Glomerular visceral epithelial cell (primary cell): ENCODE measurements at regions not wholly inside any gene's neighbourhood (a gene's known extent, or its start where the extent isn't known, plus 50 kb on each side); places are given as distances from the start of the nearest gene placed in this dataset.
A peak's percentile ranks its signal among the peaks of the same experiment; 100 is the strongest.
"Not testable (repeated sequence)": the region's sequence is repeated elsewhere in the genome, so short reads cannot be mapped to it uniquely, and the experiment has no call there.

Source experiments
- DNase-seq: peaks from one replicate; pipeline ENCODE4 v3.0.0-alpha.2; 2016; ENCODE audit errors: extremely low spot score

DNA sequence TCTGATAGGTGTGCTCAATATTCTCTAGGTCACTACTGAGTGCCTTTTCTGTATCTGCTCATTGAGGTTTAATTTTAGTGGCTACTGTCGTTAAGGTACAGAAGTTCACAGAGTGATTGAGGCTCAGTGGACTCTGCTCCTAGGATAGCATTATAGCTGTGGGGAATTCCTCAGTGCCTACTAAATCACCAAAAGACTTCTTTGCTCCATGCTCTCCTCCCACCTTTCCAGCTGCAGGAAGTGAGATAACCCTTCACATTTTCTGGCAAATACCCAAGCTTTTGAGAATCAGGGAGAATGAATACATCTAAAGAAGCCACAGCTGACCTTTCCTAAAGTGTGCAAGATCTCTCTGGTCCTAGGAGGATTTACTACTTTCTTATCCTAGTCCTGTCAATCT lies 95.2 kb upstream of the FSIP2 start:
- peak; percentile 29 for DNase-seq

DNA sequence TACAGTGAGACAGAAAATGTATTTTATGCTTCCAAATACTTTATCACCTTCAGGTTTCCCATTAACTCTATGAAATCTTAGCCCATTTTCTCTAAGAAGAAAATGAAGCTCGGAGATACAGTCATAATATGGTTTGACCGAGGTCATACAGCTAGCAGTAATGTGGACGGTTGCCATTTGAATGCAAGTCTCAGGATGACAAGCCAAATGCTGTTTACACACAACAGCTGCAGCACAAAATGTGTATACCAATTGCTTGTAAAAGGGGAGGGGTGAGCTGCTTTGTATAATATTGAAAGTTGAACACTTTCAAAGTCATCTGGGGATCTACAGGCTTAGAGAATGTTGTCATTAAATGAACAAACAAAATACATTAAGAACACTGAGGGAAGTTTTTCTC lies 93.8 kb upstream of the FSIP2 start:
- no peak for DNase-seq

DNA sequence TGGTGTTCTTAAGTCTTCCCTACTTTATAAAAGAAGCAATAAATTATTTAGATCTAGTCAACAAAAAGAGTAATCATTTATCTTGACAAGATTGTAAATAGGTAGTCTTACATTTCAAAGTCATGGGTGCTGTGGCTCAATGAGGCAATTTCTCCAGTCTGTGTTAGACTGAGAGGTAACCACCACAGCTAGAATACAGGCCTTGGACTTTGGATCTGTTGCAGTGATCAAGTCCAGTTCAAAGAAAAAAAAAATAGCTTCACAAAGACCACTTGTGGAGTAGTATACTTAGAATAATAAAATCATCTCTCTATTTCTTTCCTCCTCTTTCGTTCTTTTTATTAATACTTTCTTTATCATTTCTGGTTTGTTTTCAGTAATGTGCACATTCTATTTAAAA lies 93.1 kb upstream of the FSIP2 start:
- DNase-seq, result no peak

DNA sequence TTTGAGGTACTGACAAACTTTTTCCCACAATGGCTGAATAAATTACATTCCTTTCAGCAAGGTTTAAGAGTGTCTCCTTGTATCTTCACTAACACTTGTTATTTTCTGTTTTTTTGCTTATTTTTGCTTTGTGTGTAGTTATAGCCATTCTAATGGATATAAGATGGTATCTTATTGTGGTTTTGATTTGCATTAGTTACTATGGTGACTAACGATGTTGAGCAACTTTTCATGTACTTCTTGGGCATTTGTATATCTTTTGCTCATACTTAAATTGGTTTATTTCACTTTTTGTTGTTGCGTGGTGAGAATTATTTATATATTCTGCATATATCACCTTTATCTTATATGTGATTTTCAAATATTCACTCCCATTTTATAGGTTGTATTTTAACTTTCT lies 79.9 kb upstream of the FSIP2 start:
- no peak for DNase-seq

DNA sequence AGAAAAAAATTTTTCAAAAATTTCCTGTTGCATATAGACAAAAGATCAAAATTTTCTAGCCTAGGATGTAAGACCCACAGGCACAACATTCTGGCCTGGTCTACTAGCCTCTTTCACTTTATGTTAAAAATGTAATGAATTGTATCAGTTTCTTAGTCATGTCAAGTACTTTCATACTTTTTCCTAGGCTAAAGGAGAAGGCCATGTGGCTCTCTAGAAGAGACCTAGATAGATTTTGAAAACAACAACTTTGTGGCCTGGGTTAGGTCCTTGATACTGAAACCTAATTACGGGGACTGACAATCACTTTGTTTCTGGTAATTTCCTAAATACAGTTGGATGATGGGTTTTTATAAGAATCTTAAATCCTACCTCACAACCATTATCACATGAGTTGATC lies 74.8 kb upstream of the FSIP2 start:
- DNase-seq, result no peak

DNA sequence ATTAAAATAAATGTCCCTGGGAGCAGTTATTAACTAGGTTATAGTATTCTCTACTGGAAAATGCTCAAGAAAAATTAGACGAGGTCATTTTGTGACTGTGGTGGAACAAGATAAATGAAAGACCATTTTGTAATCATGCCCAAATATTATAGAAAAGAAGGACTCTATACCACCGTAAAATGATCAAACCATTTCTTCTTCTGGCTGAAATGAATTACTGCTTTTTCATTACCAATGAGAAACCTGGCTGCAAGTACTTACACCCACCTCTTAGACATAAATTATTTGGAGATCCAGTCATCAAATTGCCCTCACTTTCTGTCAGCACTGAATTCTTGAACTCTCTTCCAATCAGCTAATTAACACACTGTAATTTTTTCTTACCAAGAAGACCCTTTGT lies 74.2 kb upstream of the FSIP2 start:
- no peak for DNase-seq

DNA sequence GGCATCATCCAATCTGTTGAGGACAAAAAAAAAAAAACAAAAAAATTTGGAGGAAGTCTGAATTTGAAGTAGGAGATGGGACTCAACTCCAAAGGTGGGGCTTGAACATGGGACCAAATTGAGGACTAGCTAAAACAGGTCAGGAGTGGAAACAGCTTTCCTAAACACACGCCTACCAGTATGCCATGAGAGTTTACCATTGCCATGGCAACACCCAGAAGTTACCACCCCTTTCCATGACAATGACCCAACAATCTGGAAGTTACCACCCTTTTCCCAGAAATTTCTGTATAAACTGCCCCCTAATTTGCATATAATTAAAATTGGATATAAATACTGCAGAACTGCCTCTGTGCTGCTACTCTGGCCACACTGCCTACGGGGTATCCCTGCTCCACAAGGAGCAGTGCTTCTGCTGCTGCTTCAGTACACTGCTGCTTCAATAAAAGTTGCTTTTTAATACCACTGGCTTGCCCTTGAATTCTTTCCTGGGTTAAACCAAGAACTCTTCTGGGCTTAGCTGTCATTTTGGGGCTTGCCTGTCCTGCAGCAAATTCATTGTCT lies 73.3 kb upstream of the FSIP2 start:
- DNase-seq, result no peak

DNA sequence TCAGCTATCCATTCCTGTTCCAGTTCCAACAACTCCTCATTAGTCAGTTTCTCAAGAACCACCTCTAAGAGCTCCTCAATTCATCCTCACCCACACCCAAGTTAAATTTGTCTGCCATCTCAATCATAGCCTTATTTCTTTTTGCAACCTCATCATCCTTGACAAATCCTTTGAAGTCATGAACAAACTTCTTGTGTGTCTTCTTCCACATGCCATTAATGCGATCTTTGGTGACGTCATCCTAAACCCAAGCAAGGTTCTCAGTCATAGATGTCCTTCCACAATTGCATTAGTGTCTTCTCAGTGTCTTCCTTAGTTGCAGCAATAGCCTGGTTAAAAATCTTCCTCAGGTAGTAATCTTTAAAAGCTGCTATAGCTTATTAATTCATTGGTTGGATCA lies 71.2 kb upstream of the FSIP2 start:
- DNase-seq, result no peak

DNA sequence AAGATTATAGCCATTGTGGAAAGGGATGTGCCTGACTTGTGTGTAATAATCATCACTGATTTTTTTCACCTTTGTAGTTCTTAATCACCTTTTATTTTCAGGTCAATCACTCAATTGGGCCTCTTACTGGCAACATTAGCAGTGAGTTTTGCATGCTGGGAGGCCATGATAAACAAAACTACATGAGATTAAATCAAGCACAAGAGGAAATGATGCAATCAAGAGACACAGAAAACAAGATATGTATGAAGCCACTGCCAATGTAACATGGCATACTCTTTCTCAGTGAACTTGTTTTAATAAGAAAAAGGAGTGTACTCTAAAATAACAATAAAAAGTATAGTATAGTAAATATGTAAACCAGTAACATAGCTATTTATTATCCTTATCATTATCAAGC lies 69.9 kb upstream of the FSIP2 start:
- DNase-seq, result no peak

DNA sequence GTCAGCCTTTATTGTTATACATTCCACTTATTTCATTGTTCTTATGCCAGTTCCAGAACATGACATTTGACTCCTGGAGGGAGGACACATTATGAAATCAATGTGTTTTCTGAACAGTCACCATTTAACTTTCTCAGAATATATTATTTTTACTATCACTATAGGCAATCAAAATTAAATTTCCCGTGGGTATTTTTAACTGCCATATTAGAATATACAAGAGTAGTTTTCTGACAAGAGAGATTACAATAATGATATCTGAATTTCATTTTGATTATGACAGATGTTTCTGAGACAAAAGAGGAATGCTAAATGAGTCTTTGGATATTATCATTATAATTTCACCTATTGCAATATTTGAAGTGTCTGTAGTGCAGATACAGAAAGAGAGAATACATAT lies 64.4 kb upstream of the FSIP2 start:
- no peak for DNase-seq

DNA sequence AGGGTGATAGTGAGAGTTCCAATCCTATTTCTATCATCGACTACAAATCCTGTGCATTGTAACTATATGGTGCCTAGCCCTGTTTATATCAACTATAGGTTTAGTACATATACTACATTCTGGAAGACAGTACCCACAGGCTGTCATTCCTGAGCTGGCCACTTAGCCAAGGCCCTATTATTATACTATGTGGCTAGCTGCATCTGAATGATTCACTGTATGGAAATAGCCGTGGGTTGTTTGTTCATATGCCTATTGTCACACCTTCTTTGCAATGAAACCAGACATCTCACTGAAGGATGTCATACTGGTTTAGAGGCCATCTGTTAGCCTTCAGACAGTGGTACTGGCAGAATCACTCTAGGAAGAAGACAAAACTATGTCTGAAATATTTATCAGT lies 62.3 kb upstream of the FSIP2 start:
- DNase-seq, result no peak

DNA sequence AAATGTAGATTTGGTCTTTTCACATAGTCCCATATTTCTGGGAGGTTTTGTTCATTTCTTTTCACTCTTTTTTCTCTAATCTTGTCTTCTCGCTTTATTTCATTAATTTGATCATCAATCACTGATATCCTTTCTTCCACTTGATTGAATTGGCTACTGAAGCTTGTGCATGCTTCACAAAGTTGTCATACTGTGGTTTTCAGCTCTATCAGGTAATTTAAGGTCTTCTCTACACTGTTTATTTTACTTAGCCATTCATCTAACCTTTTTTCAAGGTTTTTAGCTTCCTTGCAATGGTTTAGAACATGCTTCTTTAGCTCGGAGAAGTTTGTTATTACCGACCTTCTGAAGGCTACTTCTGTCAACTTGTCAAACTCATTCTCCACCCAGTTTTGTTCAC lies 51.6 kb upstream of the FSIP2 start:
- DNase-seq, result not testable (repeated sequence)

DNA sequence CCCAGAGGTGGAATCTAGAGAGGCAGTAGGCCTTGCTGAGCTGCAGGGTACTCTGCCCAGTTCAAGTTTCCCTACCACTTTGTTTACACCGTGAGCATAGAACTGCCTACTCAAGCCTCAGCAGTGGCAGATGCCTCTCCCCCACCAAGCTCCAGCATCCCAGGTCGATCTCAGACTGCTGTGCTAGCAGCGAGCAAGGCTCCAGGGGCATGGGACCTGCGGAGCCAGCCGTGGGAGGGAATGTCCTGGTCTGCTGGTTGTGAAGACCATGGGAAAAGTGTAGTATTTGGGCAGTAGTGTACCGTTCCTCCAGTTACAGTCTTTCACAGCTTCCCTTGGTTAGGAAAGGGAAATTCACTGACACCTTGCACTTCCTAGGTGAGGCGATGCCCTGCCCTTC lies 50.6 kb upstream of the FSIP2 start:
- no peak for DNase-seq
